HepG2 (cell line): ENCODE measurements at regions not wholly inside any gene's neighbourhood (a gene's known extent, or its start where the extent isn't known, plus 50 kb on each side); places are given as distances from the start of the nearest gene placed in this dataset.

Experiments used
- ATAC-seq: fragments of 200-7000 bp; cut with Tn5 transposase; 3 replicates; pipeline ENCODE4 v1.9.1; 2020; ENCODE audit warnings: mild to moderate bottlenecking, moderate library complexity
- BruUV-seq: library from RNA; stranded (reverse); fragments of 400-500 nt; replicated peaks from 2 replicates; lab custom pipeline; 2021; lab: Mats Ljungman, UMichigan
- CTCF ChIA-PET: fragments of 300-600 bp; formaldehyde crosslinking; extraction: SDS; loops from one replicate; lab custom pipeline; 2021; ENCODE audit warnings: low total read pairs, inconsistent platforms, low intra/inter-chr PET ratio; lab: Yijun Ruan, JAX
- POLR2A ChIA-PET: fragments of 350-600 bp; sonication (Branson Sonifier 250); formaldehyde crosslinking; loops from one replicate; lab custom pipeline; 2020; ENCODE audit warnings: antibody characterized with exemption, inconsistent platforms; lab: Yijun Ruan, JAX
- DNase-seq: peaks from one replicate; pipeline ENCODE4 v3.0.0-alpha.2; 2015; ENCODE audit warnings: low spot score
- FAIRE-seq: peaks from 3 replicates; lab custom pipeline; 2011; peaks lifted over from hg19 to GRCh38; lab: Jason Lieb, UNC
- H2AFZ ChIP-seq: one replicate; pipeline ENCODE4 v1.6.1; 2011; ENCODE audit warnings: low read length, inconsistent platforms
- H3K27ac ChIP-seq: fragments of 300-600 bp; 3 replicates; pipeline ENCODE4 v1.8.0; 2011; ENCODE audit warnings: mixed run types, mild to moderate bottlenecking, mixed read lengths, low read length, inconsistent platforms; ENCODE audit not compliant: insufficient read depth; ENCODE audit errors: extremely low read length
- H3K27me3 ChIP-seq, 2 experiments: fragments of 200-600 bp in 1 of 2; 2 replicates in 1 of 2; 3 replicates in 1 of 2; pipeline versions ENCODE4 v1.6.0 to v1.8.0; 2011; ENCODE audit warnings: low read length in 2 of 2, mild to moderate bottlenecking in 2 of 2, moderate library complexity in 2 of 2, inconsistent platforms in 1 of 2; ENCODE audit not compliant: insufficient read depth in 2 of 2, control insufficient read depth in 1 of 2
- H3K36me3 ChIP-seq, 2 experiments: fragments of 200-600 bp in 1 of 2; replicated peaks in 1 of 2; 2 replicates in 1 of 2; 3 replicates in 1 of 2; pipeline versions ENCODE4 v1.5.1 to v1.8.0; 2011; ENCODE audit warnings: low read length in 2 of 2, inconsistent platforms in 1 of 2; ENCODE audit not compliant: insufficient read depth in 2 of 2, control insufficient read depth in 1 of 2
- H3K4me1 ChIP-seq: 2 replicates; pipeline ENCODE4 v1.5.1; 2012; ENCODE audit warnings: low read length, inconsistent platforms; ENCODE audit not compliant: insufficient read depth
- H3K4me2 ChIP-seq: 2 replicates; pipeline ENCODE4 v1.6.0; 2011; ENCODE audit warnings: low read depth, low read length, inconsistent platforms
- H3K4me3 ChIP-seq, 3 experiments: fragments of 200-600 bp in 1 of 3; sonication (generic), shearing (Covaris generic) in 1 of 3; replicated peaks in 1 of 3; 2 replicates each; pipeline ENCODE4 v1.5.1; 2011 to 2016; ENCODE audit warnings: low read length in 3 of 3, inconsistent platforms in 2 of 3, low read depth in 2 of 3, mild to moderate bottlenecking in 2 of 3, control low read depth in 1 of 3, mixed read lengths in 1 of 3; ENCODE audit not compliant: insufficient read depth in 1 of 3
- H3K79me2 ChIP-seq: one replicate; pipeline ENCODE4 v1.6.1; 2011; ENCODE audit warnings: low read length, inconsistent platforms; ENCODE audit not compliant: insufficient read depth
- H3K9ac ChIP-seq: 2 replicates; pipeline ENCODE4 v1.6.0; 2011; ENCODE audit warnings: mild to moderate bottlenecking, low read depth, low read length, inconsistent platforms; ENCODE audit not compliant: insufficient read depth
- H3K9me3 ChIP-seq: 2 replicates; pipeline ENCODE4 v1.5.1; 2012; ENCODE audit warnings: mild to moderate bottlenecking, low read length
- H4K20me1 ChIP-seq: 2 replicates; pipeline ENCODE4 v1.6.0; 2011; ENCODE audit warnings: inconsistent platforms, mild to moderate bottlenecking, low read length, moderate library complexity; ENCODE audit not compliant: insufficient read depth
- IRX3 ChIP-seq: sonication (generic); formaldehyde crosslinking; IDR thresholded peaks from 2 replicates; pipeline ENCODE4 v1.8.1; 2023; ENCODE audit warnings: mild to moderate bottlenecking, low read depth, missing genetic modification reagents, borderline replicate concordance
- MYC ChIP-seq: sonication (generic); formaldehyde crosslinking; IDR thresholded peaks from 2 replicates; pipeline ENCODE4 v1.9.0; 2021; ENCODE audit warnings: missing genetic modification reagents, borderline replicate concordance
- NBN ChIP-seq: fragments of 450-650 bp; conservative IDR thresholded peaks from 2 replicates; pipeline ENCODE4 v1.6.1; 2017
- NFIC ChIP-seq: IDR thresholded peaks from 2 replicates; pipeline ENCODE4 v1.6.1; 2012; ENCODE audit warnings: mild to moderate bottlenecking, low read length, inconsistent platforms
- RFXANK ChIP-seq: IDR thresholded peaks from 2 replicates; pipeline ENCODE4 v1.6.1; 2016
- SRSF9 ChIP-seq: fragments of 200-400 bp; formaldehyde crosslinking; IDR thresholded peaks from 2 replicates; pipeline ENCODE4 v1.6.1; 2018; ENCODE audit warnings: borderline replicate concordance, mild to moderate bottlenecking, low read depth, low read length; ENCODE audit not compliant: insufficient read depth, poor library complexity, severe bottlenecking
- ZBTB42 ChIP-seq: sonication (generic); formaldehyde crosslinking; IDR thresholded peaks from 2 replicates; pipeline ENCODE4 v1.5.0; 2020; ENCODE audit warnings: mild to moderate bottlenecking, missing genetic modification reagents
- ZBTB49 ChIP-seq: sonication (generic); formaldehyde crosslinking; IDR thresholded peaks from 2 replicates; pipeline ENCODE4 v1.4.0; 2020; ENCODE audit warnings: missing genetic modification reagents, borderline replicate concordance
- ZNF569 ChIP-seq: sonication (generic); formaldehyde crosslinking; IDR thresholded peaks from 2 replicates; pipeline ENCODE4 v1.5.0; 2020; ENCODE audit warnings: mild to moderate bottlenecking, missing genetic modification reagents, moderate library complexity, borderline replicate concordance
- WGBS: methylation state at CpG from one replicate; pipeline ENCODE4 v1.1.6; 2017; ENCODE audit warnings: low lambda C conversion rate; 5-methylcytosine and 5-hydroxymethylcytosine counted together
- in situ Hi-C: cut with HindIII; loops from 2 replicates; pipeline ENCODE4 v1.10.0; 2017; ENCODE audit warnings: low pct_unique_long_range_greater_than_20kb; ENCODE audit not compliant: extremely low pct_ligation_motif_present
- intact Hi-C: fragments of 100-400 bp; cut with micrococcal nuclease; formaldehyde crosslinking; loops from one replicate; pipeline ENCODE4 v1.10.0; 2022; ENCODE audit not compliant: unreplicated experiment
- TF ChIP-seq, protein P1 (sequence below): sonication (generic); formaldehyde crosslinking; IDR thresholded peaks from 2 replicates; pipeline ENCODE4 v1.4.0; 2020; ENCODE audit warnings: mild to moderate bottlenecking, missing genetic modification reagents
- TF ChIP-seq, protein P2 (sequence below): sonication (generic); formaldehyde crosslinking; IDR thresholded peaks from 2 replicates; pipeline ENCODE4 v1.4.0; 2020; ENCODE audit warnings: missing genetic modification reagents
- TF ChIP-seq, protein P3 (sequence below): sonication (generic); formaldehyde crosslinking; IDR thresholded peaks from 2 replicates; pipeline ENCODE4 v1.4.0; 2020; ENCODE audit warnings: missing genetic modification reagents

DNA sequence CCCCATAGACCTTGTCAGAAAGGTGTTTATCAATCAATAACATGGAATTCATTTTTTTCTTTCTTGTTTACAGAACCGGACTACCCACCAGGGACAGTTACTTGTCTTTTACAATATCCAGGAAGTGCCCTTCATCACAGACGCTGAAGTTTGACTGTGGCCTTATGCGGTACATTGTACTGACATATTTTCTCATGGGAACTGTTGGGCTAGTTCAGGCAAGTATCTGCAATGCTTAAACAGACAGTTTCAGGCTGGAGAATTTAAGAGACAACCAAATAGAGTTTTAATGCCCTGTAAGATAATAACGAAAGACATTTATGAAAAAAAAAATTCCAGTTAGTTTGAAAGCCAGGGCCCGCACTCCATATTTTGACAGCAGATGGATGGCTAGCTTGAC, 246.4 kb downstream of the GATA3 start (continued):
- TF ChIP-seq, protein P1, sequence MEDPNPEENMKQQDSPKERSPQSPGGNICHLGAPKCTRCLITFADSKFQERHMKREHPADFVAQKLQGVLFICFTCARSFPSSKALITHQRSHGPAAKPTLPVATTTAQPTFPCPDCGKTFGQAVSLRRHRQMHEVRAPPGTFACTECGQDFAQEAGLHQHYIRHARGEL (CRISPR knock-in tag): no peak
- no peak for TF ChIP-seq ZNF569
- TF ChIP-seq NFIC: no peak
- TF ChIP-seq SRSF9: no peak
- no peak for TF ChIP-seq NBN
- TF ChIP-seq ZBTB42 (CRISPR knock-in tag): no peak

GRCh38 chr10:8301333-8301732, 246.8 kb downstream of the GATA3 start:
- ChIA-PET CTCF (no interaction called here), POLR2A (no interaction called here)
- intact Hi-C loops: no loop called here
- Histone ChIP-seq H3K27me3 (peaks cover 0 to 29% of the 10 kb centered on the region in 2 experiments; a peak in 3 of 5 replicates), H3K9ac (no peak overlapping the region), H3K9me3 (no peaks in the 10 kb centered on the region), H3K4me2 (no peak overlapping the region), H2AFZ (no peak overlapping the region), H3K4me1 (no peaks in the 10 kb centered on the region), H3K79me2 (no peaks in the 10 kb centered on the region), H3K4me3 (no peak overlapping the region), H4K20me1 (no peaks in the 10 kb centered on the region), H3K36me3 (no peaks in the 10 kb centered on the region), H3K27ac (no peak overlapping the region)
- WGBS: 8% methylated on average over 2 of the region's 2 CpGs
- ATAC-seq: no peak
- DNase-seq: no peak
- no TSS peak for BruUV-seq
- in situ Hi-C loops: no loop called here
- FAIRE-seq: no peak
- no peak for TF ChIP-seq IRX3 (CRISPR knock-in tag)
- TF ChIP-seq RFXANK: no peak
- TF ChIP-seq MYC (CRISPR knock-in tag): no peak
- TF ChIP-seq, protein P2, sequence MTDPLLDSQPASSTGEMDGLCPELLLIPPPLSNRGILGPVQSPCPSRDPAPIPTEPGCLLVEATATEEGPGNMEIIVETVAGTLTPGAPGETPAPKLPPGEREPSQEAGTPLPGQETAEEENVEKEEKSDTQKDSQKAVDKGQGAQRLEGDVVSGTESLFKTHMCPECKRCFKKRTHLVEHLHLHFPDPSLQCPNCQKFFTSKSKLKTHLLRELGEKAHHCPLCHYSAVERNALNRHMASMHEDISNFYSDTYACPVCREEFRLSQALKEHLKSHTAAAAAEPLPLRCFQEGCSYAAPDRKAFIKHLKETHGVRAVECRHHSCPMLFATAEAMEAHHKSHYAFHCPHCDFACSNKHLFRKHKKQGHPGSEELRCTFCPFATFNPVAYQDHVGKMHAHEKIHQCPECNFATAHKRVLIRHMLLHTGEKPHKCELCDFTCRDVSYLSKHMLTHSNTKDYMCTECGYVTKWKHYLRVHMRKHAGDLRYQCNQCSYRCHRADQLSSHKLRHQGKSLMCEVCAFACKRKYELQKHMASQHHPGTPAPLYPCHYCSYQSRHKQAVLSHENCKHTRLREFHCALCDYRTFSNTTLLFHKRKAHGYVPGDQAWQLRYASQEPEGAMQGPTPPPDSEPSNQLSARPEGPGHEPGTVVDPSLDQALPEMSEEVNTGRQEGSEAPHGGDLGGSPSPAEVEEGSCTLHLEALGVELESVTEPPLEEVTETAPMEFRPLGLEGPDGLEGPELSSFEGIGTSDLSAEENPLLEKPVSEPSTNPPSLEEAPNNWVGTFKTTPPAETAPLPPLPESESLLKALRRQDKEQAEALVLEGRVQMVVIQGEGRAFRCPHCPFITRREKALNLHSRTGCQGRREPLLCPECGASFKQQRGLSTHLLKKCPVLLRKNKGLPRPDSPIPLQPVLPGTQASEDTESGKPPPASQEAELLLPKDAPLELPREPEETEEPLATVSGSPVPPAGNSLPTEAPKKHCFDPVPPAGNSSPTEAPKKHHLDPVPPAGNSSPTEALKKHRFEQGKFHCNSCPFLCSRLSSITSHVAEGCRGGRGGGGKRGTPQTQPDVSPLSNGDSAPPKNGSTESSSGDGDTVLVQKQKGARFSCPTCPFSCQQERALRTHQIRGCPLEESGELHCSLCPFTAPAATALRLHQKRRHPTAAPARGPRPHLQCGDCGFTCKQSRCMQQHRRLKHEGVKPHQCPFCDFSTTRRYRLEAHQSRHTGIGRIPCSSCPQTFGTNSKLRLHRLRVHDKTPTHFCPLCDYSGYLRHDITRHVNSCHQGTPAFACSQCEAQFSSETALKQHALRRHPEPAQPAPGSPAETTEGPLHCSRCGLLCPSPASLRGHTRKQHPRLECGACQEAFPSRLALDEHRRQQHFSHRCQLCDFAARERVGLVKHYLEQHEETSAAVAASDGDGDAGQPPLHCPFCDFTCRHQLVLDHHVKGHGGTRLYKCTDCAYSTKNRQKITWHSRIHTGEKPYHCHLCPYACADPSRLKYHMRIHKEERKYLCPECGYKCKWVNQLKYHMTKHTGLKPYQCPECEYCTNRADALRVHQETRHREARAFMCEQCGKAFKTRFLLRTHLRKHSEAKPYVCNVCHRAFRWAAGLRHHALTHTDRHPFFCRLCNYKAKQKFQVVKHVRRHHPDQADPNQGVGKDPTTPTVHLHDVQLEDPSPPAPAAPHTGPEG (CRISPR knock-in tag): no peak
- TF ChIP-seq, protein P3, sequence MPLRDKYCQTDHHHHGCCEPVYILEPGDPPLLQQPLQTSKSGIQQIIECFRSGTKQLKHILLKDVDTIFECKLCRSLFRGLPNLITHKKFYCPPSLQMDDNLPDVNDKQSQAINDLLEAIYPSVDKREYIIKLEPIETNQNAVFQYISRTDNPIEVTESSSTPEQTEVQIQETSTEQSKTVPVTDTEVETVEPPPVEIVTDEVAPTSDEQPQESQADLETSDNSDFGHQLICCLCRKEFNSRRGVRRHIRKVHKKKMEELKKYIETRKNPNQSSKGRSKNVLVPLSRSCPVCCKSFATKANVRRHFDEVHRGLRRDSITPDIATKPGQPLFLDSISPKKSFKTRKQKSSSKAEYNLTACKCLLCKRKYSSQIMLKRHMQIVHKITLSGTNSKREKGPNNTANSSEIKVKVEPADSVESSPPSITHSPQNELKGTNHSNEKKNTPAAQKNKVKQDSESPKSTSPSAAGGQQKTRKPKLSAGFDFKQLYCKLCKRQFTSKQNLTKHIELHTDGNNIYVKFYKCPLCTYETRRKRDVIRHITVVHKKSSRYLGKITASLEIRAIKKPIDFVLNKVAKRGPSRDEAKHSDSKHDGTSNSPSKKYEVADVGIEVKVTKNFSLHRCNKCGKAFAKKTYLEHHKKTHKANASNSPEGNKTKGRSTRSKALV (CRISPR knock-in tag): no peak
- TF ChIP-seq ZBTB49 (CRISPR knock-in tag): no peak
